Suprapubic skin (tissue), 4 donors: ENCODE measurements at regions not wholly inside any gene's neighbourhood (a gene's known extent, or its start where the extent isn't known, plus 50 kb on each side); places are given as distances from the start of the nearest gene placed in this dataset.

Experiments
- DNase-seq, 2 donors: peaks; one replicate each; pipeline ENCODE4 v3.0.0-alpha.2; 2019; ENCODE audit warnings: low spot score in 2 of 2
- H3K27ac ChIP-seq: fragments of 200-600 bp; sonication (generic); one replicate; pipeline ENCODE4 v1.5.1; 2019
- H3K27me3 ChIP-seq: fragments of 200-600 bp; sonication (generic); one replicate; pipeline ENCODE4 v1.5.1; 2019
- H3K36me3 ChIP-seq: fragments of 200-600 bp; sonication (generic); one replicate; pipeline ENCODE4 v1.5.1; 2019
- H3K4me1 ChIP-seq: fragments of 200-600 bp; sonication (generic); one replicate; pipeline ENCODE4 v1.5.1; 2019
- H3K4me3 ChIP-seq: fragments of 200-600 bp; sonication (generic); one replicate; pipeline ENCODE4 v1.5.1; 2019; ENCODE audit warnings: mild to moderate bottlenecking
- H3K9me3 ChIP-seq: fragments of 200-600 bp; sonication (generic); one replicate; pipeline ENCODE4 v1.5.1; 2019
- CTCF ChIP-seq, 2 donors: fragments of 200-600 bp in 1 of 2; fragments of 450-650 bp in 1 of 2; sonication (generic) in 1 of 2; IDR thresholded peaks; one replicate each; pipeline ENCODE4 v1.5.1; 2016 to 2019; ENCODE audit warnings: antibody characterized with exemption in 2 of 2, mild to moderate bottlenecking in 1 of 2, moderate library complexity in 1 of 2
- EP300 ChIP-seq: sonication (generic); formaldehyde crosslinking; IDR thresholded peaks from one replicate; pipeline ENCODE4 v1.6.1; 2017; ENCODE audit warnings: antibody characterized with exemption
- POLR2A ChIP-seq, 2 donors: fragments of 450-650 bp; IDR thresholded peaks; one replicate each; pipeline ENCODE4 v1.6.1; 2017; ENCODE audit warnings: antibody characterized with exemption in 2 of 2, mild to moderate bottlenecking in 2 of 2, moderate library complexity in 2 of 2
- POLR2AphosphoS5 ChIP-seq, 3 donors: sonication (generic); formaldehyde crosslinking; IDR thresholded peaks; one replicate each; pipeline ENCODE4 v1.6.1; 2017; ENCODE audit warnings: antibody characterized with exemption in 3 of 3
- WGBS: methylation state at CpG from one replicate; pipeline ENCODE4 v1.1.5; 2018; 5-methylcytosine and 5-hydroxymethylcytosine counted together

GRCh38 chr3:152556731-152557254, 278.1 kb upstream of the P2RY1 start:
- no peak for DNase-seq
- H3K36me3 ChIP-seq = no peaks in the 10 kb centered on the region
- no peaks in the 10 kb centered on the region for H3K27me3 ChIP-seq
- peak overlapping the region; percentile 16 for H3K27ac ChIP-seq
- TF ChIP-seq POLR2AphosphoS5 (IDR thresholded peaks at IDR 0.05) (no peak), POLR2A (IDR thresholded peaks at IDR 0.05) (no peak), CTCF (IDR thresholded peaks at IDR 0.05) (no peak), EP300 (no peak)
- H3K9me3 ChIP-seq = no peaks in the 10 kb centered on the region
- H3K4me1 ChIP-seq = peaks cover 13% of the 10 kb centered on the region
- H3K4me3 ChIP-seq = no peak overlapping the region

GRCh38 chr3:152557302-152557999, 277.5 kb upstream of the P2RY1 start:
- WGBS = 49% methylated on average over 2 of the region's 2 CpGs
- TF ChIP-seq CTCF (IDR thresholded peaks at IDR 0.05) = no peak
- no peak for TF ChIP-seq POLR2A (IDR thresholded peaks at IDR 0.05)
- TF ChIP-seq EP300 = no peak
- no peak for TF ChIP-seq POLR2AphosphoS5 (IDR thresholded peaks at IDR 0.05)
- Histone ChIP-seq H3K27ac (peak overlapping the region; percentile 5), H3K4me3 (no peak overlapping the region), H3K4me1 (peaks cover 13% of the 10 kb centered on the region), H3K27me3 (no peaks in the 10 kb centered on the region), H3K9me3 (no peaks in the 10 kb centered on the region), H3K36me3 (no peaks in the 10 kb centered on the region)
- DNase-seq = no peak

- DNase-seq = no peak
- Histone ChIP-seq H3K27ac (no peak overlapping the region), H3K9me3 (no peaks in the 10 kb centered on the region), H3K27me3 (no peaks in the 10 kb centered on the region), H3K4me3 (no peak overlapping the region), H3K36me3 (no peaks in the 10 kb centered on the region), H3K4me1 (peaks cover 13% of the 10 kb centered on the region)
- WGBS = 100% methylated on average over 1 of the region's 1 CpG
- no peak for TF ChIP-seq CTCF (IDR thresholded peaks at IDR 0.05)
- TF ChIP-seq POLR2AphosphoS5 (IDR thresholded peaks at IDR 0.05) = no peak
- no peak for TF ChIP-seq POLR2A (IDR thresholded peaks at IDR 0.05)
- no peak for TF ChIP-seq EP300
These were observed 276.5 kb upstream of the P2RY1 start for GRCh38 chr3:152558386-152558785.

GRCh38 chr3:152559246-152559645, 275.7 kb upstream of the P2RY1 start:
- Histone ChIP-seq H3K4me1 (peaks cover 14% of the 10 kb centered on the region), H3K4me3 (no peak overlapping the region), H3K27me3 (no peaks in the 10 kb centered on the region), H3K36me3 (no peaks in the 10 kb centered on the region), H3K27ac (no peak overlapping the region), H3K9me3 (no peaks in the 10 kb centered on the region)
- no peak for DNase-seq
- WGBS = 96% methylated on average over 16 of the region's 18 CpGs
- TF ChIP-seq POLR2AphosphoS5 (IDR thresholded peaks at IDR 0.05) (no peak), CTCF (IDR thresholded peaks at IDR 0.05) (no peak), POLR2A (IDR thresholded peaks at IDR 0.05) (no peak), EP300 (no peak)

- 76% methylated on average over 1 of the region's 1 CpG for WGBS
- no peak for DNase-seq
- no peak for TF ChIP-seq EP300
- no peak for TF ChIP-seq POLR2A (IDR thresholded peaks at IDR 0.05)
- no peak for TF ChIP-seq CTCF (IDR thresholded peaks at IDR 0.05)
- no peak for TF ChIP-seq POLR2AphosphoS5 (IDR thresholded peaks at IDR 0.05)
These were observed 270.5 kb upstream of the P2RY1 start for GRCh38 chr3:152564459-152564858.

More at GRCh38 chr3:152564459-152564858, 270.5 kb upstream of the P2RY1 start:
- Histone ChIP-seq H3K36me3 (no peaks in the 10 kb centered on the region), H3K4me1 (peaks cover 8% of the 10 kb centered on the region), H3K27me3 (no peaks in the 10 kb centered on the region), H3K27ac (no peak overlapping the region), H3K9me3 (no peaks in the 10 kb centered on the region), H3K4me3 (no peak overlapping the region)
